HG02759 (cell line): ENCODE measurements at regions not wholly inside any gene's neighbourhood (a gene's known extent, or its start where the extent isn't known, plus 50 kb on each side); places are given as distances from the start of the nearest gene placed in this dataset.

Source experiments
- ATAC-seq: cut with Tn5 transposase; IDR thresholded peaks from one replicate; pipeline ENCODE4 v1.9.1; 2021; ENCODE audit warnings: mild to moderate bottlenecking, moderate library complexity; ENCODE audit not compliant: unreplicated experiment

- no peak for ATAC-seq
These were observed 243.0 kb downstream of the ICE1 start for GRCh38 chr5:5665225-5666075.

DNA sequence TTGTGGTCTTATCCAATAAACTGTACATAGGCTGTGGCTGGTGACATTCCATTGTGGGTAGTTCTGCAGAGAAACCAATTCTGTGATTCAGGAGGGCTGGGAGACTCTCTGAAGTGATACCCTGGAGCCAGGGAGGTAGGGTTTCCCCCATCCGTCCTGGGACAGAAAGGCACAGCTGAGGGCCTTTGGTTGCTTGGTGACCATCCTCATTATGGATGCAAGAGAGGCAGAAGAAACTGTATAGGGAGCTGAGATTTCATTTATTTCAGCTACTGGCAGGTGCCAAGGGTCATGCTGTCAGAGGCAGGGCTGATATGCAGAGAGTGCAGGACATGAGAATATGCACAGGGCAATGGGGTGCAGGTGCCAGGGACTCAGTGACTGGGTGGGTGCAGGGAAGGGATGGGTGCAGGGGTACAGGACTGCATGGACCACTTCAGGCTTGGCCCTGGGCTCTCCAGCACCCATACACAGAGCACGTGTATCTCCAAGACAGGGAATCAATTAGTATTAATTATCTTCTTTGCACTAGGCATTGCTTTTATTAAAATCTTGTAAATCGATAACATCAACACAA is 236.5 kb downstream of the ICE1 start:
- ATAC-seq: no peak

- ATAC-seq: peak; percentile 49
These were observed 235.7 kb downstream of the ICE1 start for GRCh38 chr5:5658226-5658625.

- no peak for ATAC-seq
These were observed 229.7 kb downstream of the ICE1 start for GRCh38 chr5:5652181-5652580.

- ATAC-seq: no peak
These were observed 228.5 kb downstream of the ICE1 start for GRCh38 chr5:5650949-5651348.

- ATAC-seq: no peak
These were observed 227.8 kb downstream of the ICE1 start for GRCh38 chr5:5650242-5650641.

GRCh38 chr5:5649641-5650040 is 227.2 kb downstream of the ICE1 start:
- no peak for ATAC-seq

DNA sequence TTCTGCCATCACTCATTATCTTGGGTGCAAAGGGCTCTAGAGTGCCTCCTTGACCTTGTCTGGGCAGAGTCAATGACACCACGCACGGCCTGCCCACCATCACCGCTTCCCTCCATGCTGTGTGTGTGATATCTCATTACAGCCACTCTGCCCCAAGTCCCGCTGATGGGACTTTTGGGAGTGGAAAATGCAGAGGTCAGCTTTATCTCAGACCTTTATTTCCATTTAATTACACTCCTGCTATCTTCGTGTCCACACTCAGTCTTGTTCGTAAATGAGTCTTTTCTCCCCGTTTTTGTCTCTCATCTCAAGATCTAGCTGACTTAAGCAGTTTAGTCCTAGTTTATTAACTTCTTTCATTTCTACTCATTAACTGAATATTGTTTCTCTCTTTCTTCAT is 226.2 kb downstream of the ICE1 start:
- no peak for ATAC-seq

DNA sequence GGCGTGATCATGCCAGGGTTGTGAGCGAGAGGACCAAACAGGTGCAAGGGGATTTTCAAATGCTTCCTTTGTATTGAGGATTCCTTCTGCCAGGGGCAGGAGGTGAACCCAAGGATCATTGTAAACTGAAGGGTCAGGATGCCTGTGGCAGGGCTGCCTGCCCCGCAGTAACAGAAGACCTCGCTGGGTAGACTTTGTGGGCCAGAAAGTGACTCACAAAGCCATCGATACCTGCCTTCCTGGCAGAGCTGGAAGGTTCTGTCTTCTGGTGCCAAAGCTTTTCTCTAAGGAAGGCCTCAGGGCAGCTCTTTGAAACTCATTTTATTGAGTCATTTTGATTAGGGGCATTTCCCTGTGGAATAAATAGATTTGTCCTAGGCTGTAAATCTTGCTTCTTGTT is 223.4 kb downstream of the ICE1 start:
- ATAC-seq: no peak

DNA sequence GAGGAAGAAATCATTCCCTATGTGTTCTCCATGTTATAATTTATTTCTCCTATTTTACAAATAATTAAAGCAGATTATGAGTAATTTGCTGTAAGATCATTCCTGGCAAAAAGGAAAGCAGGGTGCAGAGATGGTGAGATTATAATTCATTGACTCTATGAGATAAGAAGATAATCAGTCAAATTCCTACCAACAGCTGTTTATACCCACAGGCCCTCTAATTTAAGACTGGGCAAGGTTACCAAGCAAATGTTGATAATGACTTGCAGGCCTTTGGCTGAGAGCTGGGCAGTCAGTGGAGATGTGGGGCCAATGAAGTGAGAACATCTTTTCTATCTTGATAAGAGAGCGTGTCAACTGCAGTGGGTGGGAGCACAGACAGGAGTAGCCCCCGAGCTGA is 222.7 kb downstream of the ICE1 start:
- ATAC-seq: no peak

- ATAC-seq: no peak
These were observed 221.8 kb downstream of the ICE1 start for GRCh38 chr5:5644249-5644648.

GRCh38 chr5:5643481-5643880 is 221.0 kb downstream of the ICE1 start:
- no peak for ATAC-seq

- ATAC-seq: no peak
These were observed 215.7 kb downstream of the ICE1 start for GRCh38 chr5:5638211-5638610.

DNA sequence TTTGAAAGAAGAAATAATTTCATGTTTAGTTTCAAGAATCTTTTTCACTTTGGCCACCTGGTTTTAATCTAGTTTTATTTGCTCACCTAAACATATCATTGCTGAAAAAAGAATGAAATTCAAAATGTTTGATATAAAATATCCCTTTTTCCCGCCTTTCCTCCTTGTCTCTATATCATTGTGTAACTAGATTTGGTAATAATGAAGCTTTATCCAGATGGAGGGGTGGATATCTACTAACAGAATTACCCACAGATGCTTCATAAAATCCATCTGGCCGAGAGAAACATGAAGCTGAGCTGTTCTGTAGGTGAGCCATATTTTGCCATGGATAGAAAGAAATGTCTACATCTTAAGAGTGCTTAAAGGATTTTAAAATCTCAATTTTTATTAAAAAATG is 214.7 kb downstream of the ICE1 start:
- ATAC-seq: no peak

GRCh38 chr5:5634817-5635216 is 212.3 kb downstream of the ICE1 start:
- ATAC-seq: no peak

DNA sequence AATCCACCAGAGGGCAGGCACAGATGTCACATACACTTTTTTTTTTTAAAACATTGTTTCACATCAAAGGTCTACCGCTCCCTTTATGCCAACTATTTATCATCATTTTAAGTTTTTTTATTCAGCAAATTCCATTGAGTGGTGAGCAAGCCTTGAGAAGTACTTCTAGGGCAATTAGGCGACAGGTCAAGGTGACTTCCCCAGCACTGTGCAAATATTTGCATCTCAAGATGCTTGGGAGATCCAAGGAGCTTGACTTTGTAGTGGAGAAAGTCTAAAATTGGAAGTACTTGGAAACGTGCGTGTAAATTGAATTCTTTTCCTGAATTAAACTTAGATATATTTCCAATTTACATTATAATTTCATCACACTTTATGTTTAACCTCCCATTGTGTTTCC is 211.1 kb downstream of the ICE1 start:
- no peak for ATAC-seq

DNA sequence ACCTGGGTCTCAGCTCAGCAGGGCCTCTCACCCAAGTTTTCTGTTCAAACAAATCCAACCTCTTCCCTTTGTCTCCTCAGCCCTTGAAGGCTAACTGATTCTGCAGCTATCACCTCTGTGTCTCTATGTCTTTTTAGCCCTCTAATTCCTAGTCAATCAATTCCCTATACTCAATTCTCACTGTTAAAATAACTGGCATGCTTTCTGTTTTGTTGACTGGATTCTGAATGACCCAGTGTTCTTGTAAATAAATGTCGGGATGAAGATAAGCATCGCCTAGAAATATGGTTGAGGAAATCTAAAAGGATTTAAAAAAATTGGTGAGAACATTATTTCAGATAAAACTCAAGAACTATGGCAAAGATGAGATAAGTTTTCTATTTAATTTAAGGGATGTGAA is 210.2 kb downstream of the ICE1 start:
- ATAC-seq: no peak

- no peak for ATAC-seq
These were observed 207.1 kb downstream of the ICE1 start for GRCh38 chr5:5629607-5629978.

DNA sequence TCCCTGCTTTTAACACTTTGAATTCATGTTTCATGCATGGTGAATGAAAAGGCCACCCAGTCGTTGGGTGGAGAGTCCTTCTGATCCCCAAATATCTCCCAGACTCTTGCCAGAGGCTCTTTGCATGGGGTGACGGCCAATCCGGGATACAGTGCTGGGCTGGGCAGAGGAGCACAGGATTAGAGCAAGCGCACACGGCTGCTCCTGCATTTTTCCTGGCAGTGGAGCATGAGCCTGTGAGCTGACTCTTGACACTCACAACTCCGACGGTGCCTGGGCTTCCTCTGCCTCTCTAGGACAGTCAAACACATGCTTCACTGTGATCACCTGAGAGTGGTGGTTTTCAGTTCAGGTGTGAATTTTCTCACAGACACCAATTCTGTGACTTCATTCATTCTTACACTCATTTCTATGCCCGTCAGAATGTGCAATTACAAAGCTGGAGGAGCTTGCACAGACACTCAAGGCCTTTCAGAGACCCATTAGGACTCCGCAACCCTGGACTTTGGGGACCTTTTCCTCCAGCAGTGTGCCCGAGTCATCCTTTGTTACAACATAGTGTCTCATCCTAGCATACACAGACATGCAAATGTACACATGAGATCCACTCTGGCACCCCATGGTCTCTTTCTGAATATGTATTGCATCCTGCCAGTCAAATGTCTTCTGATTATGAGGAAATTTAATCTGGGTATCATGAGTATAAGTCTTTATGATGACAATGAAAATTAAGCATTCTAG is 206.6 kb downstream of the ICE1 start:
- ATAC-seq: no peak

DNA sequence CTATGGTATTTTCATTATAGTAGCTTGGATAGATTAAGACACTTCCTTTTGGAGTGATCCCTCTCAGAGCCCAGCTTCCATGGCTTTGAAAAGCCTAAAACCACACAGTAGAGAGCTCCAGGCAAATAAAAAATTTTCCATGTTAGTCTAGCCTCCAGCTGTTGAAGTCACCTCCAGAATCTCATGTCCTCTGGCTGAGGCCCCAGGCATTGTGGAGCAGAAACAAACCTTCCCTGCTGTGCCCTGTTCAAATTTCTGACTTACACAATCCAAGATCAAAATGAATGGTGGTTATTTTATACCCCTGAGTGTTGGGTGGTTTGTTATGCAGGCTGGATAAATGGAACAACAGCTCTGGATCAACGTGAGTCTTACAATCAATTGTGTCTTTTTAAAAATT is 203.9 kb downstream of the ICE1 start:
- ATAC-seq: no peak

GRCh38 chr5:5625491-5625890 is 203.0 kb downstream of the ICE1 start:
- ATAC-seq: no peak

DNA sequence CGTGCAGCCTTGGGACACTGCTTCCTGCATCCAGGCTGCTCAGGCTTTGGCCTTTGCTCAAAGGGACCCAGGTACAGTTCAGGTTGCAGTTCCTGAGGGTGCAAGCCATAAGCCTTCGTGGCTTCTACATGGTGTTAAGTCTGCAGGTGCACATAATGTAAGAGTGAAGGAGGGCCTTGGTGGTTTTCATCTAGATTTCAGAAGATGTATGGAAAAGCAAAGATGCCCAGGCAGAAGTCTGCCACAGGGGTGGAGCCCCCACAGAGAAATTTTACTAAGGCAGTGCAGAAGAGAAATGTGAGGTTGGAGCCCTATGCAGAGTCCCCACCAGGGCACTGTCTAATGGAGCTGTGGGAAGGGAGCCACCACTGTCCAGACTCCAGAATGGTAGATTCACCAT is 200.9 kb downstream of the ICE1 start:
- no peak for ATAC-seq
